ENCODE measurements at regions not wholly inside any gene's neighbourhood (a gene's known extent, or its start where the extent isn't known, plus 50 kb on each side); places are given as distances from the start of the nearest gene placed in this dataset.

GRCh38 chr10:62655337-62655994 lies 149.1 kb upstream of the ADO start:
- TF ChIP-seq POLR2A (IDR thresholded peaks at IDR 0.05), result no peak
- TF ChIP-seq CTCF (IDR thresholded peaks at IDR 0.05), result no peak

Measured in testis (tissue), 2 donors.